ENCODE measurements at regions not wholly inside any gene's neighbourhood (a gene's known extent, or its start where the extent isn't known, plus 50 kb on each side); places are given as distances from the start of the nearest gene placed in this dataset.

GRCh38 chr11:109946322-109946846 is 146.8 kb upstream of the ZC3H12C start:
- Histone ChIP-seq H3K4me3 (peak overlapping the region in 5 of 8 donors; percentile 6 to 52 (median 21)), H3K4me1 (peaks cover 0 to 13% (median 8%) of the 10 kb centered on the region in 6 donors), H3K9me3 (no peaks in the 10 kb centered on the region), H3K27ac (peak overlapping the region in 4 of 8 donors; percentile 40 to 65 (median 53)), H3K27me3 (replicated peaks in 1 of 7) (no peaks in the 10 kb centered on the region), H3K36me3 (no peaks in the 10 kb centered on the region)
- DNase-seq, result peak; percentile 83
- TF ChIP-seq POLR2AphosphoS5 (IDR thresholded peaks at IDR 0.05), result peak in 1 of 3 donors; percentile 69
- TF ChIP-seq POLR2A (IDR thresholded peaks at IDR 0.05), result no peak
- peak; percentile 71 to 90 (median 80) for TF ChIP-seq CTCF (IDR thresholded peaks at IDR 0.05 in 8 of 11, conservative IDR thresholded peaks at IDR 0.05 in 3 of 11)
- intact Hi-C loops (cut with DNase I; ENCODE audit: low total_unique reads), result loop anchor here (10.0 kb wide), 3 partner anchors 148 to 428 kb away; partner anchors contain the start of gene ZC3H12C
- WGBS, 5 donors, result 11 to 13% (median 12%) methylated on average over 8 of the region's 8 CpGs

DNA sequence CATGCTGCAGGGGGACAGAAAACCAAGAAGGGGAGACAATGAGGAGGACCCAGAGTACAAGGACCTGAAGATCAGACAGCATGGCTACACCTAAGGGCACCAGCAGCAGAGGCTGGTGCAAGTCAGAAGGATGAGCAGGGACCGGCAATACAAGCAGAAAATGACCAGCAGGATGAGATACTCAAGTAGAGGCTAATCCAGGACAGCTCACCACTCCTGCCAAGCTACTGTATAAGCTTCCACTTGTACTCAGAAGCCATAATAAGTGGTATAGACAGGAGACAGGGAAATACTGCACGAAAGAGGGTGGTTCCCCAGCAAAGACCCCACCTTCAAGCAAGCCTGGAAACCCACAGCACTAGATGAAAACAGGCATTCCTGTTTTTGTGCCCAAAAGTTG is 138.7 kb upstream of the ZC3H12C start:
- 85 to 94% (median 87%) methylated on average over 2 of the region's 2 CpGs for WGBS, 5 donors
- intact Hi-C loops (cut with DNase I; ENCODE audit: low total_unique reads), result no loop called here
- no peaks in the 10 kb centered on the region for H3K27me3 ChIP-seq (replicated peaks in 1 of 7)
- TF ChIP-seq POLR2A (IDR thresholded peaks at IDR 0.05) (no peak), POLR2AphosphoS5 (IDR thresholded peaks at IDR 0.05) (no peak), CTCF (IDR thresholded peaks at IDR 0.05 in 8 of 11, conservative IDR thresholded peaks at IDR 0.05 in 3 of 11) (no peak)
- H3K9me3 ChIP-seq, result no peaks in the 10 kb centered on the region
- no peak overlapping the region for H3K4me3 ChIP-seq
- no peaks in the 10 kb centered on the region for H3K36me3 ChIP-seq
- peaks cover 0 to 10% (median 0%) of the 10 kb centered on the region in 6 donors for H3K4me1 ChIP-seq
- no peak overlapping the region for H3K27ac ChIP-seq
- no peak for DNase-seq

DNA sequence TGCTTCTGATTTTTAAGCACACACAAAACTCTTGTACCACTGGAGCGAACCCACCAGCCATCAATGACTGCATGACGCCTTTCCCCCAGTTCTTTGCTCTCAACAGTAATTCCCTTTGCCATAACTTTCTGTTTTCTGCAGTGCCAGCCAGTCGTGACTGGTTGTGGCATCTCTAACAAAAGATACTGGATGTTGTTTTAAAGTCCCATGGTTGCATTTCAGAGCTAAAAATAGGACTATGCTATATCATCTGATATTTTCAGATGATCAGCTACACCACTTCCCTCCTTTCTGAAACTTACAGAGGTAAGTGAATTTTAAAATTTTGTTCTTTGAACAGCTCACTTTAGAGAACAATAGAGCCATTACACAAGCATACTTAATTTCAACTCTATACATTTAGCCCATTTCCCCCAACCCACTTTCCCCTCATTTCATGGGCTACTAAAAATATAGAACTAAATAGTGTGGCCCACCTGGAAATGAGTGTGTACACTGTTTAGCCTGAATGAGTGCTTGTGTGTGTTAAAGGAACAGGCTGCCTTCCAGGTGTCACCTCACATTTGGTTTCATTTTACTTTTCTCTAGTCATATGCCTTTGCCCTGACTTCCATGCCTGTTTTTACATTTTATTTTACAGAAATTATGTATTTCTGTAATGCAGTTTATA is 136.9 kb upstream of the ZC3H12C start:
- intact Hi-C loops (cut with DNase I; ENCODE audit: low total_unique reads), result no loop called here
- TF ChIP-seq POLR2AphosphoS5 (IDR thresholded peaks at IDR 0.05), result no peak
- TF ChIP-seq POLR2A (IDR thresholded peaks at IDR 0.05), result no peak
- no peak for TF ChIP-seq CTCF (IDR thresholded peaks at IDR 0.05 in 8 of 11, conservative IDR thresholded peaks at IDR 0.05 in 3 of 11)

GRCh38 chr11:109957000-109957399 is 136.2 kb upstream of the ZC3H12C start:
- peaks cover 0 to 10% (median 0%) of the 10 kb centered on the region in 6 donors for H3K4me1 ChIP-seq
- intact Hi-C loops (cut with DNase I; ENCODE audit: low total_unique reads), result no loop called here

More for the DNA sequence above, 136.9 kb upstream of the ZC3H12C start:
- no peak for DNase-seq
- Histone ChIP-seq H3K27me3 (replicated peaks in 1 of 7) (no peaks in the 10 kb centered on the region), H3K27ac (no peak overlapping the region), H3K9me3 (no peaks in the 10 kb centered on the region), H3K4me1 (peaks cover 0 to 10% (median 0%) of the 10 kb centered on the region in 6 donors), H3K36me3 (no peaks in the 10 kb centered on the region), H3K4me3 (no peak overlapping the region)
- 71 to 78% (median 76%) methylated on average over 3 of the region's 3 CpGs for WGBS, 5 donors

More at GRCh38 chr11:109957000-109957399, 136.2 kb upstream of the ZC3H12C start:
- 85 to 89% (median 88%) methylated on average over 6 of the region's 6 CpGs for WGBS, 5 donors
- Histone ChIP-seq H3K27ac (no peak overlapping the region), H3K9me3 (no peaks in the 10 kb centered on the region), H3K36me3 (no peaks in the 10 kb centered on the region), H3K4me3 (no peak overlapping the region), H3K27me3 (replicated peaks in 1 of 7) (no peaks in the 10 kb centered on the region)
- TF ChIP-seq CTCF (IDR thresholded peaks at IDR 0.05 in 8 of 11, conservative IDR thresholded peaks at IDR 0.05 in 3 of 11) (no peak), POLR2AphosphoS5 (IDR thresholded peaks at IDR 0.05) (no peak), POLR2A (IDR thresholded peaks at IDR 0.05) (no peak)
- no peak for DNase-seq

Measured in spleen (tissue), 11 donors.